Ishikawa (cell line): ENCODE measurements at regions not wholly inside any gene's neighbourhood (a gene's known extent, or its start where the extent isn't known, plus 50 kb on each side); places are given as distances from the start of the nearest gene placed in this dataset.

Experiments used
- CEBPB ChIP-seq: IDR thresholded peaks from 2 replicates; pipeline ENCODE4 v1.6.1; 2012
- EP300 ChIP-seq: IDR thresholded peaks from 2 replicates; pipeline ENCODE4 v1.6.1; 2012; ENCODE audit warnings: borderline replicate concordance
- REST ChIP-seq: IDR thresholded peaks from 2 replicates; pipeline ENCODE4 v1.6.1; 2012; ENCODE audit warnings: low read depth, mild to moderate bottlenecking
- TCF12 ChIP-seq: IDR thresholded peaks from 2 replicates; pipeline ENCODE4 v1.6.1; 2012; ENCODE audit warnings: low read depth

- no peak for TF ChIP-seq CEBPB
- no peak for TF ChIP-seq EP300
- no peak for TF ChIP-seq REST
- no peak for TF ChIP-seq TCF12
These were observed 194.9 kb downstream of the TMEM167A start for GRCh38 chr5:82882316-82882715.
